B cell (primary cell): ENCODE measurements at regions not wholly inside any gene's neighbourhood (a gene's known extent, or its start where the extent isn't known, plus 50 kb on each side); places are given as distances from the start of the nearest gene placed in this dataset.
"Not testable (repeated sequence)": the region's sequence is repeated elsewhere in the genome, so short reads cannot be mapped to it uniquely, and the experiment has no call there.

Experiments used
- ATAC-seq: fragments of 200-7000 bp; cut with Tn5 transposase; one replicate; pipeline ENCODE4 v1.10.0; 2021; ENCODE audit warnings: low read depth, mild to moderate bottlenecking, moderate number of reproducible peaks, moderate library complexity
- CTCF ChIA-PET: fragments of 350-600 bp; sonication (Branson Sonifier 250); formaldehyde crosslinking; loops from one replicate; lab custom pipeline; 2021; ENCODE audit warnings: antibody characterized with exemption, inconsistent platforms; lab: Charles Lee
- POLR2A ChIA-PET: fragments of 350-600 bp; sonication (Branson Sonifier 250); formaldehyde crosslinking; loops from one replicate; lab custom pipeline; 2021; ENCODE audit warnings: antibody characterized with exemption; lab: Charles Lee
- DNase-seq: peaks from one replicate; pipeline ENCODE4 v3.0.0; 2013
- H2AFZ ChIP-seq: 2 replicates; pipeline ENCODE4 v1.6.1; 2012; ENCODE audit warnings: mild to moderate bottlenecking, low read depth, low read length; ENCODE audit not compliant: insufficient read depth, poor library complexity, severe bottlenecking
- H3K27ac ChIP-seq, 2 donors: 1 replicate in 1 of 2; 2 replicates in 1 of 2; pipeline ENCODE4 v1.5.1; 2012 to 2013; ENCODE audit warnings: low read length in 2 of 2, mild to moderate bottlenecking in 2 of 2, moderate library complexity in 1 of 2
- H3K27me3 ChIP-seq, 4 experiments: fragments of 200-600 bp in 1 of 4; sonication (generic) in 1 of 4; replicated peaks in 1 of 4; 1 replicate in 2 of 4; 2 replicates in 2 of 4; pipeline versions ENCODE4 v1.6.1 to v1.7.0; 2013 to 2016; ENCODE audit warnings: low read length in 3 of 4, mild to moderate bottlenecking in 2 of 4, mixed read lengths in 1 of 4, moderate library complexity in 1 of 4; ENCODE audit not compliant: insufficient read depth in 4 of 4, control insufficient read depth in 3 of 4; ENCODE audit errors: control extremely low read depth in 1 of 4
- H3K36me3 ChIP-seq, 2 experiments: replicated peaks in 1 of 2; 1 replicate in 1 of 2; 2 replicates in 1 of 2; pipeline versions ENCODE4 v1.6.1 to v1.7.1; 2013; ENCODE audit warnings: low read length in 1 of 2; ENCODE audit not compliant: insufficient read depth in 2 of 2, control insufficient read depth in 1 of 2; ENCODE audit errors: control extremely low read depth in 1 of 2, extremely low read depth in 1 of 2
- H3K4me1 ChIP-seq, 2 donors: fragments of 200-600 bp in 1 of 2; sonication (generic) in 1 of 2; 1 replicate in 1 of 2; 2 replicates in 1 of 2; pipeline versions ENCODE4 v1.5.1 to v1.6.1; 2013 to 2017; ENCODE audit warnings: low read length in 2 of 2; ENCODE audit not compliant: control insufficient read depth in 2 of 2, insufficient read depth in 2 of 2
- H3K4me2 ChIP-seq: replicated peaks from 2 replicates; pipeline ENCODE3; 2012; ENCODE audit warnings: mild to moderate bottlenecking, low read depth, low read length; ENCODE audit not compliant: poor library complexity, severe bottlenecking
- H3K4me3 ChIP-seq, 5 experiments: fragments of 200-600 bp in 1 of 5; sonication (generic) in 1 of 5; 1 replicate in 3 of 5; 2 replicates in 2 of 5; pipeline versions ENCODE4 v1.5.1 to v1.7.0; 2011 to 2016; ENCODE audit warnings: low read length in 4 of 5, mild to moderate bottlenecking in 4 of 5, low read depth in 2 of 5, control low read depth in 1 of 5, moderate library complexity in 1 of 5; ENCODE audit not compliant: insufficient read depth in 1 of 5; ENCODE audit errors: control extremely low read depth in 1 of 5, extremely low read depth in 1 of 5
- H3K79me2 ChIP-seq: fragments of 200-600 bp; sonication (generic); one replicate; pipeline ENCODE4 v1.6.0; 2016; ENCODE audit warnings: low read length; ENCODE audit not compliant: control insufficient read depth, insufficient read depth
- H3K9ac ChIP-seq: fragments of 200-600 bp; sonication (generic); 2 replicates; pipeline ENCODE4 v1.6.1; 2017; ENCODE audit warnings: mild to moderate bottlenecking, low read length, moderate library complexity
- H3K9me3 ChIP-seq, 3 donors: one replicate each; pipeline versions ENCODE4 v1.6.1 to v1.7.1; 2013; ENCODE audit warnings: low read length in 2 of 3; ENCODE audit not compliant: control insufficient read depth in 2 of 3, insufficient read depth in 1 of 3; ENCODE audit errors: control extremely low read depth in 1 of 3
- H4K20me1 ChIP-seq: 2 replicates; pipeline ENCODE4 v1.6.0; 2012; ENCODE audit warnings: mild to moderate bottlenecking, low read length; ENCODE audit not compliant: insufficient read depth, control insufficient read depth, poor library complexity, severe bottlenecking
- H3K27ac Mint-ChIP-seq: one replicate; pipeline ENCODE4 v1.8.0; 2021; ENCODE audit warnings: mixed read lengths
- H3K27me3 Mint-ChIP-seq: one replicate; pipeline ENCODE4 v1.8.0; 2021; ENCODE audit warnings: mixed read lengths
- H3K4me1 Mint-ChIP-seq: one replicate; pipeline ENCODE4 v1.8.0; 2021; ENCODE audit warnings: mixed read lengths
- H3K4me3 Mint-ChIP-seq: one replicate; pipeline ENCODE4 v1.8.0; 2021; ENCODE audit warnings: mixed read lengths
- H3K9me3 Mint-ChIP-seq: one replicate; pipeline ENCODE4 v1.8.0; 2022; ENCODE audit warnings: mixed read lengths; ENCODE audit not compliant: insufficient read depth
- CTCF ChIP-seq: fragments of 200-600 bp; IDR thresholded peaks from one replicate; pipeline ENCODE4 v1.8.0; 2022; ENCODE audit warnings: antibody characterized with exemption, mild to moderate bottlenecking
- EZH2 ChIP-seq: IDR thresholded peaks from 2 replicates; pipeline ENCODE4 v1.6.1; 2012; ENCODE audit warnings: borderline replicate concordance, low read depth, mild to moderate bottlenecking, moderate library complexity, low read length; ENCODE audit not compliant: insufficient read depth, poor library complexity, severe bottlenecking
- WGBS: methylation state at CpG from one replicate; pipeline ENCODE4 v1.1.5; 2013; ENCODE audit warnings: missing lambda C conversion rate; ENCODE audit not compliant: insufficient coverage; 5-methylcytosine and 5-hydroxymethylcytosine counted together
- intact Hi-C: fragments of 100-400 bp; cut with micrococcal nuclease; formaldehyde crosslinking; loops from one replicate; pipeline ENCODE4 v1.10.0; 2022

- Mint-ChIP-seq H3K4me1 (peaks cover 3% of the 10 kb centered on the region), H3K27me3 (peaks cover 5% of the 10 kb centered on the region), H3K9me3 (no peaks in the 10 kb centered on the region), H3K27ac (no peak overlapping the region), H3K4me3 (no peak overlapping the region)
- Histone ChIP-seq H3K9me3 (no peaks in the 10 kb centered on the region), H2AFZ (no peak overlapping the region), H3K27me3 (no peaks in the 10 kb centered on the region), H3K9ac (no peak overlapping the region), H3K4me1 (no peaks in the 10 kb centered on the region), H3K4me3 (no peak overlapping the region), H3K79me2 (no peaks in the 10 kb centered on the region), H3K36me3 (no peaks in the 10 kb centered on the region), H4K20me1 (no peaks in the 10 kb centered on the region), H3K27ac (no peak overlapping the region), H3K4me2 (no peak overlapping the region)
- DNase-seq, result no peak
- CTCF ChIA-PET, result interaction anchor here (1.1 kb wide), 1 partner anchor 812 kb away, joined by 3 read pairs; no protein-coding TSS in a partner anchor
- no peak for ATAC-seq
- TF ChIP-seq CTCF (no peak), EZH2 (no peak)
- no CpG with 5 or more reads among the region's 3 CpGs for WGBS
- POLR2A ChIA-PET, result no interaction called here
- intact Hi-C loops, result no loop called here
Observed at GRCh38 chr9:73090214-73090613, 61.5 kb upstream of the ANXA1 start.

DNA sequence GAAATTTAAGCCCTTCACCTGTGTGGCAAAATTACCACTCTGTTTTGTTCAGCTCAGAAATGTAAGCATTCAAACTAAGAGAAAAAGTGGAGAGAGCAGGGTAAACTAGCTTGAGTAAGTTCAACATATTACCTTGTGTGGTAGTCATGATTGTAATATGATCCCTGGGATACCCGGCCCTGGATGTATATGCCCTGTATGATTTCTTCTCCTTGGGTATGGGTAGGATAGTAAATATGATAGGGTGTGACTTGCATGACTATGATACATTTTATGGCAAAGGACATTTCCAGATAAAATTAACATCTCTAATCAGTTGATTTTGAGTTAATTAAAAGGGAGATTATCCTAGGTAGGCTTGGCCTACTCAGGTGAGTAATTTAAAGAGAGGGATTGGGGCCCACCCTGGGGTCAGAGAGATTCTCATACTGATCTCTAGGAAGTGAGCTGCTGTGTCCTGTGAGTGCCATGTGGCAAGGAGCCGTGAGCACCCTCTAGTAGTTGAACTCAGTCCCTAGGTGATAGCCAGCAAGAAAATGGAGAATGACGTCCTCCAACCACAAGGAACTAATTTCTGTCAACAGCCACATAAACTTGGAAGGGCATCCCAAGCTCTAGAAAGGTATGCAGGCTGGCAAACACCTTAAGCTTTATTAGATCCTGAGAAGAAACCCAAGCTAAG lies 62.2 kb upstream of the ANXA1 start:
- Mint-ChIP-seq H3K27ac (no peak overlapping the region), H3K9me3 (no peaks in the 10 kb centered on the region), H3K27me3 (peaks cover 5% of the 10 kb centered on the region), H3K4me1 (peaks cover 3% of the 10 kb centered on the region), H3K4me3 (no peak overlapping the region)
- WGBS, result 89% methylated on average over 2 of the region's 3 CpGs
- intact Hi-C loops, result no loop called here
- Histone ChIP-seq H3K27me3 (no peaks in the 10 kb centered on the region), H3K9me3 (no peaks in the 10 kb centered on the region), H3K4me3 (no peak overlapping the region), H4K20me1 (no peaks in the 10 kb centered on the region), H3K36me3 (no peaks in the 10 kb centered on the region), H3K9ac (no peak overlapping the region), H3K27ac (no peak overlapping the region), H3K4me2 (no peak overlapping the region), H3K79me2 (no peaks in the 10 kb centered on the region), H3K4me1 (no peaks in the 10 kb centered on the region), H2AFZ (no peak overlapping the region)
- TF ChIP-seq CTCF, result no peak
- TF ChIP-seq EZH2, result no peak
- ChIA-PET POLR2A (no interaction called here), CTCF (no interaction called here)
- DNase-seq (no peak), ATAC-seq (no peak)

- no CpG with 5 or more reads among the region's 4 CpGs for WGBS
Observed at GRCh38 chr9:73087876-73088275, 63.8 kb upstream of the ANXA1 start.

More at GRCh38 chr9:73087876-73088275, 63.8 kb upstream of the ANXA1 start:
- H3K4me3 ChIP-seq, H2AFZ ChIP-seq, H3K27me3 ChIP-seq, H3K79me2 ChIP-seq, H3K9me3 ChIP-seq, intact Hi-C loops, H3K4me3 Mint-ChIP-seq, H3K4me2 ChIP-seq, H3K36me3 ChIP-seq, H3K9ac ChIP-seq, H3K27ac ChIP-seq, ATAC-seq, H3K4me1 ChIP-seq, H3K27me3 Mint-ChIP-seq, H3K9me3 Mint-ChIP-seq, H4K20me1 ChIP-seq, H3K4me1 Mint-ChIP-seq, H3K27ac Mint-ChIP-seq, POLR2A ChIA-PET, CTCF ChIA-PET, DNase-seq: not testable (repeated sequence)
